ENCODE measurements at regions not wholly inside any gene's neighbourhood (a gene's known extent, or its start where the extent isn't known, plus 50 kb on each side); places are given as distances from the start of the nearest gene placed in this dataset.

DNA sequence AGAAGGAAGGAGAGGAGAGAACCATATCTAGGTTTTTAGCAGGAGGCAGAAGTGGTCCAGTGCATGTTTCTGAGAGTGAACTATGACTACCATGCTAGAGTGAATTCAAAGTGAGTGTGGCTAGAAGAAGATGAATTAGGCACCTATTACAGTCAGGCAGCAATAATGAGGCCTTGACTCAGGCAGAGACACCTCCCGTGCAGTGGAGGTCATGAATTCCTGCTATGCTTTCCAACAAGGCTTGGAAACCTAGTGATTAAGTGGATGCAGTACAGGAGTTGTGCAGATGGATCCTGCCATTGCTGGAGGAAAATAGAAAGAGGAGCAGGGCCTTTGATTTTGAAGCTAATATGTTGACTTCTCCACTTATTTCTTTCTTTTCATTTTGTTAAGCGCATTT is 581.5 kb downstream of the RWDD3 start:
- no peaks in the 10 kb centered on the region for H3K27me3 ChIP-seq
- DNase-seq = no peak
- 40 to 44% methylated on average over 2 of the region's 2 CpGs for WGBS, 2 donors
- no peak overlapping the region for H3K27ac ChIP-seq
- H3K9me3 ChIP-seq = no peaks in the 10 kb centered on the region
- no peaks in the 10 kb centered on the region for H3K4me1 ChIP-seq
- no peaks in the 10 kb centered on the region for H3K36me3 ChIP-seq
- intact Hi-C loops (cut with DNase I) = no loop called here
- H3K4me3 ChIP-seq (replicated peaks in 1 of 3) = no peak overlapping the region
- TF ChIP-seq, protein P1, sequence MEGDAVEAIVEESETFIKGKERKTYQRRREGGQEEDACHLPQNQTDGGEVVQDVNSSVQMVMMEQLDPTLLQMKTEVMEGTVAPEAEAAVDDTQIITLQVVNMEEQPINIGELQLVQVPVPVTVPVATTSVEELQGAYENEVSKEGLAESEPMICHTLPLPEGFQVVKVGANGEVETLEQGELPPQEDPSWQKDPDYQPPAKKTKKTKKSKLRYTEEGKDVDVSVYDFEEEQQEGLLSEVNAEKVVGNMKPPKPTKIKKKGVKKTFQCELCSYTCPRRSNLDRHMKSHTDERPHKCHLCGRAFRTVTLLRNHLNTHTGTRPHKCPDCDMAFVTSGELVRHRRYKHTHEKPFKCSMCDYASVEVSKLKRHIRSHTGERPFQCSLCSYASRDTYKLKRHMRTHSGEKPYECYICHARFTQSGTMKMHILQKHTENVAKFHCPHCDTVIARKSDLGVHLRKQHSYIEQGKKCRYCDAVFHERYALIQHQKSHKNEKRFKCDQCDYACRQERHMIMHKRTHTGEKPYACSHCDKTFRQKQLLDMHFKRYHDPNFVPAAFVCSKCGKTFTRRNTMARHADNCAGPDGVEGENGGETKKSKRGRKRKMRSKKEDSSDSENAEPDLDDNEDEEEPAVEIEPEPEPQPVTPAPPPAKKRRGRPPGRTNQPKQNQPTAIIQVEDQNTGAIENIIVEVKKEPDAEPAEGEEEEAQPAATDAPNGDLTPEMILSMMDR (IDR thresholded peaks at IDR 0.05) = no peak
- no peak for TF ChIP-seq POLR2A (IDR thresholded peaks at IDR 0.05)

DNA sequence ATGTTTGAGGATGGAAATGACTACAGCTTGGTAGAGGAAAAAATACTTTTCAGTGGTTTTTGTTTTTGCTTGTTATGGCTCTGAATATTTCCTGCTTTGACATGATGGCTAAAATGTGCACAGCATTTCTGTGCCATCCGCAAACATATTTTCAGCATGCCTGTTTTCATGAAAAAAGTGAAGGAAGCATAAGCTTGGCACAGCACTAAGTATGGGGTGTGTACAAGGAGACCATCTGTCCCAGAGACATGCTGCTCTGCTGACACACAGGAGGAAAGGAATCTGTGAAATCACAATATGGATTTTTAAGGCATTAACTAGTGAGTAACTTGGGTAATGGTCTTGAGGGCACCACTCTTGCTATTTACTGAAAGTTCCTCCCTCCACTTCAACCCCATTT is 595.5 kb downstream of the RWDD3 start:
- intact Hi-C loops (cut with DNase I) = no loop called here
- no peak for TF ChIP-seq POLR2A (IDR thresholded peaks at IDR 0.05)
- TF ChIP-seq, protein P1 (IDR thresholded peaks at IDR 0.05) = no peak
- Histone ChIP-seq H3K27ac (no peak overlapping the region), H3K4me1 (no peaks in the 10 kb centered on the region), H3K9me3 (no peaks in the 10 kb centered on the region), H3K27me3 (no peaks in the 10 kb centered on the region), H3K36me3 (no peaks in the 10 kb centered on the region), H3K4me3 (replicated peaks in 1 of 3) (no peak overlapping the region)
- whole genome bisulfite sequencing, 2 donors = 93 to 94% methylated on average over 1 of the region's 1 CpG
- no peak for DNase-seq

DNA sequence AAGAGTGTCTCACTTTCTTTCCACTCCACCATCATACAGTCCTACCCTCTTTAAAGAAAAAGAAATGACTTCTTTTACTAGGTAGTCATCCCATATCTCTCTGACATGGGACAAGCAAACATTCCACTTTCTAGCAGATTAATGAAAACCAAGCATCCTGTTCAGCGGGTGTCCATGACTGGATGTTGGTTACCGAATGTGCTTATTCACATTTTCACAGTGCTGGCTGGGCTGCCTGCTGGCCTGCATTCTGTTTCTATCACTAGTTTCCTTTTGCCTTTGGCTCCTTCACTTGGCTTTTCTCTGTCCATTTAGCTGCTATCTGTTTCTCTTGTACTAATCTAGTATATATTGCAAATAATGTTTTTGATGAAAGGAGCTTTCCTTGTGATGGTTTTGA is 598.4 kb downstream of the RWDD3 start:
- H3K4me3 ChIP-seq (replicated peaks in 1 of 3) = no peak overlapping the region
- intact Hi-C loops (cut with DNase I) = no loop called here
- no peaks in the 10 kb centered on the region for H3K4me1 ChIP-seq
- 60 to 71% methylated on average over 2 of the region's 2 CpGs for WGBS, 2 donors
- H3K27ac ChIP-seq = no peak overlapping the region
- no peaks in the 10 kb centered on the region for H3K36me3 ChIP-seq
- no peak for TF ChIP-seq POLR2A (IDR thresholded peaks at IDR 0.05)
- TF ChIP-seq, protein P1 (IDR thresholded peaks at IDR 0.05) = no peak
- no peaks in the 10 kb centered on the region for H3K9me3 ChIP-seq
- no peak for DNase-seq
- no peaks in the 10 kb centered on the region for H3K27me3 ChIP-seq

DNA sequence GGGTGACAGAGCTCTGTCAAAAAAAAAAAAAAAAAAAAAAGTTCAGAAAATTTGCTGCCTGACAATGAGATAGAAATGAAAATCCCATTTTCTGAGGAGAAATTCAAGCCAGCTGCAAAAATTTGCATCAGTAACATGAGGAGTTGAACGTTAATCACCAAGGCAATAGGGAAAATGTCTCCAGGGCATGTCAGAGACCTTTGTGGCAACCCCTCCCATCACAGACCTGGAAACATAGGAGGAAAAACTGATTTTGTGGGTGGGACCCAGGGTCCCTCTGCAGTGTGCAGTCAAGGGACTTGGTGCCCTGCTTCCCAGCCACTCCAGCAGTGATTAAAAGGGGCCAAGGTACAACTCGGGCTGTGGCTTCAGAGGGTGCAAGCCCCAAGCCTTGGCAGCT is 615.4 kb downstream of the RWDD3 start:
- H3K27me3 ChIP-seq = no peaks in the 10 kb centered on the region
- TF ChIP-seq POLR2A (IDR thresholded peaks at IDR 0.05) = no peak
- TF ChIP-seq, protein P1 (IDR thresholded peaks at IDR 0.05) = no peak
- H3K36me3 ChIP-seq = no peaks in the 10 kb centered on the region
- intact Hi-C loops (cut with DNase I) = no loop called here
- H3K9me3 ChIP-seq = no peaks in the 10 kb centered on the region
- WGBS, 2 donors = 80 to 92% methylated on average over 2 of the region's 2 CpGs
- DNase-seq = no peak
- H3K4me1 ChIP-seq = no peaks in the 10 kb centered on the region
- H3K4me3 ChIP-seq (replicated peaks in 1 of 3) = no peak overlapping the region
- no peak overlapping the region for H3K27ac ChIP-seq

DNA sequence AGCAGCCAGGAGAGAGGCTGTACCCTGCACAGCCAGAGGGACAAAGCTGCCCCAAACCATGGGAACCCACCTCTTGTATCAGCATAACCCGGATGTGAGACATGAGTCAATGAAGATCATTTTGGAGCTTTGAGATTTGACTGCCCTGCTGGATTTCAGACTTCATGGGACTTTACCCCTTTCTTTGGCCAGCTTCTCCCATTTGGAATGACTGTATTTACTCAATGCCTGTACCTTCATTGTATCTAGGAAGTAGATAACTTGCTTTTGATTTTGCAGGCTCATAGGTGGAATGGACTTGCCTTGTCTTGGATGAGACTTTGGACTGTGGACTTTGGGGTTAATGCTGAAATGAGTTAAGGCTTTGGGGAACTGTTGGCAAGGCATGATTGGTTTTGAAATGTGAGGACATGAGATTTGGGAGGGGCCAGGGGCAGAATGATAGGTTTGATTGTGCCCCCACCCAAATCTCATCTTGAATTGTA is 616.2 kb downstream of the RWDD3 start:
- no peaks in the 10 kb centered on the region for H3K9me3 ChIP-seq
- H3K4me1 ChIP-seq = no peaks in the 10 kb centered on the region

More for the DNA sequence above, 616.2 kb downstream of the RWDD3 start:
- Histone ChIP-seq H3K4me3 (replicated peaks in 1 of 3) (no peak overlapping the region), H3K27me3 (no peaks in the 10 kb centered on the region), H3K27ac (no peak overlapping the region), H3K36me3 (no peaks in the 10 kb centered on the region)
- WGBS, 2 donors = 88 to 90% methylated on average over 1 of the region's 1 CpG
- intact Hi-C loops (cut with DNase I) = no loop called here
- DNase-seq = no peak
- TF ChIP-seq, protein P1 (IDR thresholded peaks at IDR 0.05) = no peak
- no peak for TF ChIP-seq POLR2A (IDR thresholded peaks at IDR 0.05)

Data from thyroid gland (tissue), 4 donors.